GM21526 (cell line): ENCODE measurements at regions not wholly inside any gene's neighbourhood (a gene's known extent, or its start where the extent isn't known, plus 50 kb on each side); places are given as distances from the start of the nearest gene placed in this dataset.
A peak's percentile ranks its signal among the peaks of the same experiment; 100 is the strongest.

Experiments
- ATAC-seq: cut with Tn5 transposase; IDR thresholded peaks from one replicate; pipeline ENCODE4 v1.9.1; 2021; ENCODE audit warnings: moderate library complexity; ENCODE audit not compliant: unreplicated experiment, low FRiP score

DNA sequence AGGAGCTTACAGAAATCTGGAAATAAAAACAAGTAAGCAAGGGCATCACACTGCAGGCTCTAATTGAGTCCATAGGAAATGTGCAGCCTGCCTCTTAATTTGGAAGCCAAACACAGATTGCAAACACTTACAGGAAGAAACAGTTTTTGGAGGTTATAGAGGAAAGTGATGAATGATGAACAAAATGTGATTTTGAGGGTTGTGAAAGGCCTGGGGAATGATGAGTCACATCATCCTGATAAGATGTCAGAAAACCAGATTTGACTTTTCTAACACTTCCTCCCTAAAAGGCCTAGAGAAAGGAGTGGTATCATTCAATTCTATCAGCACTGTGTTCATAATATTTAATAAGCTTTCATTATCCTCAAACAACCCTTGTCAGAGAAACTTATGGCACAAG lies 96.6 kb upstream of the POU2AF2 start:
- no peak for ATAC-seq

DNA sequence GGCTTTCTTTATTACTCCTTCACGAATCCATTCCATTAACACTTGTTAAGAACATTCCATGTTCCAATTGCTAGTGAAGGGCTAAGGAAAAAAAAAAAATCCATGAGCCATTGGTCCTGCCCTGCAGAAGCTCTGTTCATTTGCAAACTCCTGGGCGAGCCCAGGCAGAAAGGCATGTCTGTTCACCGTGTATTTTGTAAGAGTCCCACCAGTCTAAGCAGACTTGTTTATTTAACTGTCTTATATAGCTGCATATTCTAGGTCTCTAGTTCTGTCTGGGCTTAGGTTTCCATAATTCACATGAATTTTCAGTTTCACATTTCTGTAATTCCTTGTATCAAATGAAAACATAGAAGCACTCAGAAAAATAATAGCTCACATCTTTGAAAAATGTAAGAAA lies 97.4 kb upstream of the POU2AF2 start:
- ATAC-seq, result no peak

DNA sequence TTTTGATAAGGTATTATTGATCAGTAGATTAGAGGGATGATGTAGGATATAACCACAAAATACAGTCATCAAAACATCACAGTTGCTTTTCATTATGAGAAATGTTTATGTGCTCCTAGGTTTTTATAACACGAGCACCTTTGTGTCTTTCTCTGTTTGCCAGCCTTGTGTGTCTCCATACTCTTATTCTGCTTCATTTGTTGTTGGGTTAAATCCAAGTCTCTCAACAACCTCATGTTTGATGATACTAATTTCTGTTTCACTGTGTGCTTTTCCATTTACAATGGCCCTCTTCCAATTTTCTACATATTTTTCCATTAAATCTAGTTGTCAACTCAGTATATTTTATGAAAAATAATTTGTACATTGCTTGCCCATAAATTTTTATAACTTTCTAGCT lies 107.7 kb upstream of the POU2AF2 start:
- ATAC-seq, result no peak

DNA sequence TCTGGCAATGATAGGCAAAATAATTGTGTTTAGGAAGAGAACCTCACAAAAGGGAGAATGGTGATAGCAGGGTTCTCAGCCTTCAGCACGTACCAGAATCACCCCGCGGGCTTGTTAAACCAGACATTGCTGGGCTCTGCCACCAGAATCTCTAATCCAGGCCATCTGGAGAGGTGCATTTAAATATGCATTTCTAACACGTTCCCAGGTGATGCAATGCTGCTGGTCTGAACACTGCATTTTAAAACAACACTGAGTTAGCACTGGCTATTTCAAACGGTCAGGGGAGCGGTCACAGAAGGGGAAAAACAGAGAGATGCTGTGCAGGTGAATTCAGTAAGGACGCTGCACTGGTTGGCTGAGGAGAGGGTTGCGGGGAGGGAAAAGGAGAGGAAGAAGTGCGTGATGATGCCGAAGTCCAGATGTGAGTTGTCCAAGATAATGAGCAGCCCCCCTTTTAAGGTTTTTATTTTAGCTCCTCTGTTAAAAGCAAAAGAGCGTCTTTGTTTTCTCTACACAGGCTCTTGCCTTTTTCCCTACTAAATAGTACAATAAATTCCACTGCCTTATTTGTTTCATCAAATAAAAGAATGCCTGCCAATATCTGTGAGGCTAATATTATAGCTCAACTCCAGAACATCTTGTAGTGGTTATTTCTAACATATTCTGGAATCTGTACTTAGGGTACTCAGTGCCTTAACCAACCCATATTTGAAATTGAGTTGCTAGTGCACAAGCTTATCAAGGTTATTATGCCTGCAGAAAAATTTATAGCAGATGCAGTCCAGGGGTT lies 109.6 kb upstream of the POU2AF2 start:
- no peak for ATAC-seq

DNA sequence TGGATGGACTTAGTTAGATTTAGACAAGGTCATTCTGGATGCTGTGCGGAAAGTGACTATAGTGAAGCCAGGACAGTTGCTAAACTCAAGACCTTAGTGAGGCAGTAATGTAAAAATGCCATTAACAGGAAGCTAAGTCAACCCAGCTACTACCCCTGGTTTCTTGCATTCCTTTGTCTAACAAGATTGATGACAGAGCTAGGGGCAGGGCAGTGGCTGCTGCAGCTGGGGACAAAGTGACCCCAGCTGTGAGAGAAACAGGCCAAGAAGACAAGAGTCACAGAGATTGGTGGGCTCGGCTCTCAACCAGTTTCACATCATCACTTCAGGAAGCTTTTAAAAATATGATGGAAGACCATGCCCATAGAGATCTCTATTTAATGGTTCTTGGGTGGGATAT lies 110.4 kb upstream of the POU2AF2 start:
- no peak for ATAC-seq

DNA sequence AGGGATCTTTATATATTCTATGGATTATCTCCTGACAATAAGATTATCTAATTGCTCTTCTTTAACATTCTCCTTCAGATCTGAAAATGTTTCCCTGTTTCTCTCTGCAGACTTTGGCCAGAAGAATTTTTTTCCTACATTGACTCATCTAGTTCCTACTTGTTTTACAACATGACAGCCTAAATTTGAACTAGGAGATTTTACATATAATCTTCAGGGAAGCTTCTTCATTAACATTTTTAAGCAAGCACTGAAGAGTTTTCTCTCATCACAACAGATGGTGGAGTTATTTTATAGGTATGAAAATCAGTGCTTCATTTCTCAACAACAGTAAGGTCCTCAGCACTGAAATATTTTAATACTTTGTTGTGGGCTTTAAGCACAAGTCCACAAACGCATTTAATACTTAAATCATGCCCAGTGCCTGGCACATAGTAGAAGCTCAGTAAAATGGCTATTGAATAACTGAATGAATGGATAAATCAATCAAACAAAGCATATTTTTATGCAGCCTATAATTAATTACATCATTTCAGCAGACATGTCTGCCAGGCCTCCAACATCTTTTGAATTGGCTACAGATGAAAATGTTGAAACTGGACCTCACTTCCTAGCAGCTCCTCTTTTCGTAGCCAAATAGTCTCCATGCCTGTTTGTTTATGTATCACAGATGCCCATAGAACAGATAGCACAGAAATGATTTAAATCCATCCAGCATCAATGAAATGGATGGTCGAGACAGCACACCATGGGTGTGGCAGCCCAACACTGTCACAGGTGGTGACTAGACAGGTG lies 117.3 kb upstream of the POU2AF2 start:
- no peak for ATAC-seq

DNA sequence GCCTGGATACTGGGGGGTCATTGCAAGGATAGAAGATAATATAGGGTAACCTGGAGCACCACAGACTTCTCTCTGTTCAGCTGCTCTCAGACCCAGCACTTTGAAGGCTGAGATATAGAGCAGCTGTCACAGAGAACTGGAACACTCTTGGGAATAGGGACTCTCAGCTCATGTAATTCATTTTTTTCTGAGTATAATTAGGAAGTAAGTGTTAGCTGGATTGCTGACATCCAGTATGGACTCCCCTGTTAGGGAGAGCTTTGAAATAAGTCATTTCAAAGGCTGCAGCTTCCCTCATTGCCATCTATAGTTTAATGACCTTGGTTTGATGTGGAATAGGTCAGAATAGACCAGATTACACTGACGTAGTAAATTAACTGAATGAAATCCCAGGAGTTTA lies 120.8 kb upstream of the POU2AF2 start:
- ATAC-seq, result no peak

DNA sequence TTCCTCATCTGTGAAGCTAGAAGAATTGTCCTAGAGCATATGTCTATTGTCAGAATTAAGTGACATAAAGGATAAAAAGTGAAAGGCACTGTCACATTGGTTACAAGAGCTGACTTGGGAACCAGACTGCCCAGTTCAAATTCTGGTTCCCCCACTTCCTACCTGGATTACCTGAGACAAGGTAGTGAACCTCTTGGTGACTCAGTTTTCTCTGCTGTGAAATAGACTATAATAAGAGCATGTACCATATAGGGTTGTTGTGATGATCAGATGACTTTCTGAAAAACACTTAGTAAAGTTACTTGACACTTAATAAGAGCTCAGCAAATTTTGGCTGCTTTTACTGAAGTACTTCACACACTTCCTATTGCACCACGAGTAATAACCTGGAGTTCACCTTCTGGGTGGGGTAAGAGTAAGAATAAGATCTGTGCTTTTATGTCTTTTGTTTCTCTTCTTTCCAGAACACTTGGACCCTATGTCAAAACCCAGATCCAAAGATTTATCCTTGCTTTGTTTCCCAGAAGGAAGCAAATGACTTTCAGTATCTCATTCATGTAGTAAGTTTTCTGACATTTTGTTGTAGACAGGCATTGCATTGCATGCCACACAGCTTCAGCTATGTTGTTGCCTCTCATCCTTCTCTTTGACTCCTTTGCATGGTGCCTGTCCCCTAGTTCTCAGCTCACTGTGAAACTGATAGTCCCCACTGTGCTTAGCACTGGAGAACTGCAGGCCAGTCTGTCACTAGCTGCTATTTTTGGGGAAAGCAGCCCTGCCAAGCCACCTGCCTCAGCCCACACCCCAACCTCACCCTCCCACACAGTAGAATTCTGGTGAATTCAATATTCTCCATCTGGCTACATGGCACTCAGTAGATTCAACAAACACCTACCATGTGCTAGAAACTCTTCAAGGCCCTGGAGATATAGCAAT lies 121.8 kb upstream of the POU2AF2 start:
- peak; percentile 82 for ATAC-seq

DNA sequence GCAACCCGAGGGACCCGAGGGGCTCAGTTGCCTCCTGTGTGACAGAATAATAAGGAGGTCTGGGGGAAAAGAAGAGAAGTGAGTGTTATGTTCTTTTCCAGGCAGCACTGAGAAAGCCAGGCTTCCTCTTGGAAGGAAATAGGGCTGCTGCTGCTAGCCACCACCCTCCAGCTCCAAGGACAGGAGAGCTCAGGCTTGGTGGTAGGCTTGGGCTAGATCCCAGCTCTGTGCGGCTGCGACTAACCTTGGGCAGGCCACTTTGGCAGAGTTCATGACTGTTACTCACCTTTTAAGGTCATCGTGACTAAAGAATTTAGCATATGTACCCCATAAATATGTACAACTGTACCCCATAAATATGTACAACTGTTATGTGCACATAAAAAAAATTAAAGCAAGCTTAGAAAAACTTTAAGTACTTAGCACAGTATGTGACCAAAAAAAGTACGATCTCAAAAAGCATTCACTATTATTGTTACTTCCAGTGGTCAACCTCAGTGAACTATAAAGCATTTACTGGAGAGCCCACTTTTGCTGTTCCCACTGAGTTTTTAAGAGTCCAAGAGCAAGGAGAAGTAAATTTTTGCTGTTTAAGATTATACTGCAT lies 124.7 kb upstream of the POU2AF2 start:
- no peak for ATAC-seq

DNA sequence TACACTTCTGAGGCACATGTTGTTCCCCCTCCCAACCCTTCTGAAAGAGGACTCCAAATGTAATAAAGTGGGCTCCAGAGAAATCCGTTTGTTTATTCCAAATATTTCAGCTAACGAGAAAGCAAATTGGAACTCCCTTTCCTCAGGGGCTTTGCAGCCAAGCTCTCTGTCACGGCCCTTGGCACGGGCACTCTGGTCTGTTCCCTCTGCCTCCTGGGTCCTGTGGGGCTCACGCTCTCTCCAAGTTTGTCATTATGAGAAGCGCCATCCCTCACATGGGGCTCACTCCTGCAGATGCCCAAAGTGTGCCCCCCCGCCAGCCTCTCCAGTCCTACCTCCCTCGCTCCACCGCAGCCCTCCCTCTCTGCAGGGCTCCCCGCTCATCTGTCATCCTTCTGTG lies 125.4 kb upstream of the POU2AF2 start:
- no peak for ATAC-seq

DNA sequence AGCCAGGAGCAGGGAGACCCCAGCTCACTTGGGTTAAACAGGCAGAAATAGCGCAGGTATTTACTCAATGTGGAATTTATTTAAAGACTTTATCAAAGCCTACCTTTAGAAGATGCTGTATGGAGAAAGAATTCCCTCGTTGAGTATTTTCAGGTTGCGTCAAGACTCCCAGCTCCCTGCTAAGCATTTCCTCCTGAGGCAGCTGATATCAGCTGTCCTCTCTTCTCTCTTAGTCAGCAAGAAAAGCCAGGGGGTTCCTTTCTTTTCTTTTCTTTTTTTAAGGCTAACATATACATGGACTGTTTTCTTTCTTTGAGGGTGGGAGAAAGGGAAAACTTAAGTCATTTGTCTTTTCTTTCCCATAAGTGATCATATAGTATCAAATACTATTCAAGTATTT lies 125.8 kb upstream of the POU2AF2 start:
- no peak for ATAC-seq

DNA sequence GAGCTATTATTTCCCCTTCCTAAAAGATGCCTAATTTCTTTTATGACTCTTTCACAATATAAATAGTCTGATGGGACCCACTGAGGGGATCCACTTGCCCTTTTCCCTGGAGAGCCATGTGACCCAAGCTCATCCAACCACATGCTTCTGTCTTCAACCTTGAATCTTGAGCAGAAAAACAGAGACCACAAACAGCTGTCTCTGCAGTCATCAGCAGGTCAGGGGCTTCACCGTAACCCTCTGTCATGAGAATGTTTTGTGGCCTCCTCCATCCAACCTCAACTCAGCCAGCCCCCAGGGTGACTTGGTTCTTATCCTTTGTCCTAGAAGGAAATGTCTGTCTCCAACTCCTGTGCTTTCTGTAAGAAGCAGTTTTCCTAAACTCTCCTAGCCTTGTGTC lies 129.6 kb upstream of the POU2AF2 start:
- ATAC-seq, result no peak

DNA sequence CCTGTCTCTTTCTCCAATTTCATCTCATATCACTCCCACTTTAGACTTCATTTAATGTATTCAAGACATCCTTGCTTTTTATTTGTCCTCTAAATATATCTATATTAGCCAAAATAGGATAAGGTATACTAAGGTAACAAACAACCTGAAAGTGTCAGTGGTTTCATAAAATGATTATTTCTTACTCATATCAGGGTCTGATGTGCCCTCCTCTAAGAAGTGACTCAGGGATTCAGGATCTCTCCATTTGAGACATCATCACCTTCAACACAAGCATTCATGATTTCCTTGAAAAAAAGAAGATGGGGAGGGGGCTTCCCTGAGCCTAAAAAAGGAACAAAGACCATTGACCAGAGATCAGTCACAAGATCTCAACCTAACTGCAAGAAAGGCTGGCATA lies 131.4 kb upstream of the POU2AF2 start:
- ATAC-seq, result no peak

DNA sequence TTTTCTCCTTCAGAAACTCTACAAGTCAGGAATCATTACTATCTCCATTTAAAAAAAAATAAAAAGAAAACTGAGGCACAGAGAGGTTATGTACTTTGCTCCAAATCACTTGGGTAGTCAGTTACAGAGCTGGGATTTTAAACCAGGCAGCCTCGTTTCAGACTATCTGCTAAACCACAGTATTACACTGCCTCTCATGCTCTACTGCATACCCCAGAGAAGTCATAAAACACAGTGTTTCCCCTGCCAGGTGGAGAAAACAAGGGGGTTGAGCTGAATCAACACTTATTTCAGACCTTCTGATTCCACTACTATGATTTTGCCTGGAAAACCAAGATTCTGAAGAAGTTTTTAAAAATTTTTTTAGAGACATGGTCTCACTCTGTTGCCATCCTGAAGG lies 132.9 kb upstream of the POU2AF2 start:
- ATAC-seq, result no peak

DNA sequence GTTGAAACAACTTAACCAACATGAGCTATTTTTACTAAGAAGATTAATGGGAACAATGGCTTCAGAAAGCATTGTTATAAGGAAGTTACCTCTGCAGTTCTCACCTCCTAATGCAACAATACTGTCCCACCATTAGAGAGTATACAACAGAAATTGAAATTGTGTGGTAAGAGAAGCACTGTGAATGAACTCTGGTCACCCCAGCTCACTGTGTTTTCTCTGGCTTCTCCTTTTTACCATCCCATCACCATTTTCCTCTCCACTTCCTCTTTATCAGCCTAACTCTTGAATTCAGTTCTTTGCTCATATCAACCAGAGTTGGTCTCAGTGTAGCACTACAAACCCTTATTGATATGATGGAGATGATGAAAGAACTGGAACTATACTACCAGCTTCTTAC lies 138.0 kb upstream of the POU2AF2 start:
- ATAC-seq, result no peak

DNA sequence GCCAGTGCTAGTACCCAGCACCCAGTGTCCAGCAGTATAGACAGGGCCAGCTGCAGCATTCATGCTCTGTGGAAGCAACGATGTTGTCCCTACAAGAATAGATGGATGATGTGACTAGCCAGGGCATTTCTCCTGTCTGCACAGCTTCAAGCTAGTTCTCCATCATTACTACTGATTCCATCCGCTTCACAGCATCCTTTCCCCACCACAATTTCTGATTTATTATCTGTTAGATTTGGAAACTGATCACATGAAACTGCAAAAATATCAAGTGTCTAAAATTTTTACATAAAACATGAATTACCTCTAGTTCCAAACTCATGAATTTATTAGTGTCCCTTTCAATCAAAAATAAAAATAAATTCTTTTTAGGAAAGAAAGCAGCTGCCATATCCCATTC lies 138.9 kb upstream of the POU2AF2 start:
- ATAC-seq, result no peak

DNA sequence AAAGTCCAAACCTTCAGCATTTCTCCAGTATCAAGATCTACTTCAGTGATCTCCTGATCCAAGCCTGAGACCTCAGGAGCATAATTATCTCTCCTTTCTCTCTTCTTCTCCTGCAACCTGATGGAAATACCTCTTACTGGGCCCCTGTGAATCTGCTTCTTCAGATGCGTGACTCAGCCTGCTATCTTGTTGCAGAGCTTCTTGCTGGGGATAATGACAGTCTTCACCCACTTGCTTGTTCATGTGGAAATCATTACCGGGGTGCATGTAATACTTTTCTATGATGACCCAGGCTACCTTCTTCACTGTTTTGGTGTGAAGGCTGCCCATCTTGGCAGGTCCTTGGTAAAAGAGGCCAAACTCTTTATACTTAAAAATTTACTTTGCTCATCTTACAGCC lies 140.0 kb upstream of the POU2AF2 start:
- ATAC-seq, result no peak

DNA sequence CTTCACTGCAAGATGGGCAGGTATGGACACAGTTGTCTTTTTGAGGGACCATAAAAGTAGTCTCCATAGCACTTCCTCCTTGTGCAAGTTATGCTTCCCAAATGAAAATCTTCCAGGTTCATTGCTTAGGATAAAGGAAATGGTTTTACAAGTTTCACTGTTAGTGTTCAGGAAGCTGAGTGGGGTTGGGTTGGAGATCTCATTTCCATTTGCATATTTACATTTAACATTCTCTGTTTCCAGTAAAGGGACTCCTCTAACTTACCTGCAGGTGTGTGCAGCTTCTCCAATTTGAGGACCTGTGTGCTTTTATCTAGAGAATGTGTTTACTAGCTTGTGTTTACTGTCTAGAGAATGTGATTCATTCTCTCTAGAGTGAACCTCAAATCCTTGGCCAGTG lies 141.3 kb upstream of the POU2AF2 start:
- ATAC-seq, result no peak

DNA sequence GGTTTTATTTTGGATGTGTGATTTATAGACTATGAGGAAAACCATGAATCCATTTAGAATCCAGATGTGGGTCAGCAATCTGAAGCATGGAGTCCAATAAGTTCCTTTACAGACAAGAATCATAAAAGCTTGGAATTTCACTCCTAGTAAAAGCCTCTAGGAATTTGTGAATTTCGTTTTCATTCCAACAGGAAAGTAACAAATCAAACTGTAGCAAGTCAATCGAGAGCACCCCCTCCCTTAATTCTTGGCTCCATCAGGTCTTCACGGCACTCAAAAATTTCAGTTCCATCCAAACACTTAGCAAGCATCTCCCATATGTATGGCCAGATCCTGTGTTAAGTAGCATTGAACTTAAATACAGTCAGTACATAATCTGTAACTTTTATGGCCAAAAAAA lies 143.6 kb upstream of the POU2AF2 start:
- no peak for ATAC-seq

DNA sequence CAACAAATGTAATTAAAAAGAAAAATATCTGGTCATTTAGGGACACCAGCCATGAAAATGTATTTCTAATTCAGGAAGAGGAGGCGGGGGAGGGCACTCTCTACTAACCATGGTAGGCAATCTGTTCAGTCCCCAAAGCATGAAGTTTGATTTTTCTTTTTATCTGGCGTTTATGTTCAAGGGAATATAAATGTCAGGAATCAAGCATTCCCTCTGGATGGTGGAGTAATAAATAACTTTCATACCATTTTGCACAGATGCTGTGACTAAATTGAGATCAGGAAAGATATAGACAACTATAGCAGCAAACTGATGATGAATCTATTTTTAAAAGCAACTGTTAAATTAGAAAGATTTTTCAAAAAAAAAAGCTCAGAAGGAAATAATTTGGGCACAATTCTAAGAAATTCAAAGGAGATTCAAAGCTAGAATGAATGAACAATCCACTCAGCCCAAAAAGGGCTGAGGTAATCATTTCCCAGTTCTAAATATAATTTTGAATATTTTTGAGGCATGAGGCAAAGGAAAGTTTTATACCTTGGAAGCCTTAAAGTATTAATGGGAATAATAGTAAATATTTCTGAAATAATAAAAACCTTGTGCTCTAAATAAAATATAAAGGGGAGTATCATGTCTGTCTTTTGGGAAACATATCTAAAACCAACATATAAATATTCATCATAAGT lies 146.4 kb upstream of the POU2AF2 start:
- no peak for ATAC-seq
